GM23248 (cell line): ENCODE measurements at regions not wholly inside any gene's neighbourhood (a gene's known extent, or its start where the extent isn't known, plus 50 kb on each side); places are given as distances from the start of the nearest gene placed in this dataset.

ENCODE experiments used
- EZH2 ChIP-seq: fragments of 200-600 bp; sonication (generic); IDR thresholded peaks from 2 replicates; pipeline ENCODE4 v1.6.1; 2018; ENCODE audit warnings: antibody characterized with exemption, mild to moderate bottlenecking; ENCODE audit not compliant: insufficient read depth, poor library complexity, severe bottlenecking
- EZH2phosphoT487 ChIP-seq: fragments of 200-600 bp; sonication (generic); IDR thresholded peaks from 2 replicates; pipeline ENCODE4 v1.6.1; 2018; ENCODE audit warnings: antibody characterized with exemption, moderate library complexity, mild to moderate bottlenecking, low read depth; ENCODE audit not compliant: insufficient read depth

GRCh38 chr3:22729212-22729611 is 473.9 kb upstream of the UBE2E2 start:
- TF ChIP-seq EZH2phosphoT487 = no peak
- TF ChIP-seq EZH2 = no peak
